ENCODE measurements at regions not wholly inside any gene's neighbourhood (a gene's known extent, or its start where the extent isn't known, plus 50 kb on each side); places are given as distances from the start of the nearest gene placed in this dataset.
"Not testable (repeated sequence)": the region's sequence is repeated elsewhere in the genome, so short reads cannot be mapped to it uniquely, and the experiment has no call there.

GRCh38 chr5:44756097-44756496 lies 52.6 kb upstream of the MRPS30 start:
- not testable (repeated sequence) for H3K36me3 Mint-ChIP-seq (ENCODE audit: low read depth); H3K4me3 Mint-ChIP-seq; H3K27me3 Mint-ChIP-seq (ENCODE audit: insufficient read depth); DNase-seq; H3K27ac Mint-ChIP-seq; H3K4me1 Mint-ChIP-seq (ENCODE audit: low read depth)
- peaks cover 16% of the 10 kb centered on the region; the same call in 1 of the 2 replicates for H3K9me3 Mint-ChIP-seq

DNA sequence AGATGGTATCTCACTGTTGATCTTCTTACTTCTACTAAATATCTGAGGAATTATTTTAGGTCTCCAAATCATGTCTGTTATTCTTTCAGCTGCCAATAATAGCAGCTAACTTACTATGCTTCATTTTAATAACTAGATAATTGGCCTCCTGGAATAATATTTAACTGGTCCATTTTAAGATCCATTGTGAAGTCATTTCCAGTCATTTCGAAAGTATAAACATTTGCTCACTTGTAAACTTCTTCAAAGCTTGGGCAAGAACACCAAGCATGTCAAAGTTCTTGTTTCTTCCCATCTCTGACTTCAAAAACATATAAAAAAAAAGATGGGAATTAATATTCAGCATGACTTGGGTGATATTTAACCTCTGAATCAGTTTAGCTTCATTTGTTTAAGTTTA lies 61.4 kb upstream of the MRPS30 start:
- Mint-ChIP-seq H3K4me1 (ENCODE audit: low read depth) (no peaks in the 10 kb centered on the region), H3K36me3 (ENCODE audit: low read depth) (no peaks in the 10 kb centered on the region), H3K27me3 (ENCODE audit: insufficient read depth) (no peaks in the 10 kb centered on the region), H3K27ac (no peak overlapping the region), H3K9me3 (peaks cover 13% of the 10 kb centered on the region), H3K4me3 (no peak overlapping the region)
- DNase-seq = no peak
- TF ChIP-seq, protein P1, sequence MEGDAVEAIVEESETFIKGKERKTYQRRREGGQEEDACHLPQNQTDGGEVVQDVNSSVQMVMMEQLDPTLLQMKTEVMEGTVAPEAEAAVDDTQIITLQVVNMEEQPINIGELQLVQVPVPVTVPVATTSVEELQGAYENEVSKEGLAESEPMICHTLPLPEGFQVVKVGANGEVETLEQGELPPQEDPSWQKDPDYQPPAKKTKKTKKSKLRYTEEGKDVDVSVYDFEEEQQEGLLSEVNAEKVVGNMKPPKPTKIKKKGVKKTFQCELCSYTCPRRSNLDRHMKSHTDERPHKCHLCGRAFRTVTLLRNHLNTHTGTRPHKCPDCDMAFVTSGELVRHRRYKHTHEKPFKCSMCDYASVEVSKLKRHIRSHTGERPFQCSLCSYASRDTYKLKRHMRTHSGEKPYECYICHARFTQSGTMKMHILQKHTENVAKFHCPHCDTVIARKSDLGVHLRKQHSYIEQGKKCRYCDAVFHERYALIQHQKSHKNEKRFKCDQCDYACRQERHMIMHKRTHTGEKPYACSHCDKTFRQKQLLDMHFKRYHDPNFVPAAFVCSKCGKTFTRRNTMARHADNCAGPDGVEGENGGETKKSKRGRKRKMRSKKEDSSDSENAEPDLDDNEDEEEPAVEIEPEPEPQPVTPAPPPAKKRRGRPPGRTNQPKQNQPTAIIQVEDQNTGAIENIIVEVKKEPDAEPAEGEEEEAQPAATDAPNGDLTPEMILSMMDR (IDR thresholded peaks at IDR 0.05) = no peak

GRCh38 chr5:44740660-44741059 lies 68.1 kb upstream of the MRPS30 start:
- Mint-ChIP-seq H3K27ac (no peak overlapping the region), H3K27me3 (ENCODE audit: insufficient read depth) (no peaks in the 10 kb centered on the region)
- TF ChIP-seq, protein P1 (IDR thresholded peaks at IDR 0.05) = no peak

GRCh38 chr5:44729536-44729935 lies 79.2 kb upstream of the MRPS30 start:
- no peak overlapping the region for H3K4me3 Mint-ChIP-seq
- no peaks in the 10 kb centered on the region for H3K27me3 Mint-ChIP-seq (ENCODE audit: insufficient read depth)
- H3K36me3 Mint-ChIP-seq (ENCODE audit: low read depth) = no peaks in the 10 kb centered on the region
- no peaks in the 10 kb centered on the region for H3K4me1 Mint-ChIP-seq (ENCODE audit: low read depth)
- no peak for DNase-seq
- TF ChIP-seq, protein P1 (IDR thresholded peaks at IDR 0.05) = no peak
- peaks cover 10% of the 10 kb centered on the region; the same call in 1 of the 2 replicates for H3K9me3 Mint-ChIP-seq
- no peak overlapping the region for H3K27ac Mint-ChIP-seq

More at GRCh38 chr5:44740660-44741059, 68.1 kb upstream of the MRPS30 start:
- no peaks in the 10 kb centered on the region for H3K36me3 Mint-ChIP-seq (ENCODE audit: low read depth)
- no peak overlapping the region for H3K4me3 Mint-ChIP-seq
- no peaks in the 10 kb centered on the region for H3K4me1 Mint-ChIP-seq (ENCODE audit: low read depth)
- no peaks in the 10 kb centered on the region for H3K9me3 Mint-ChIP-seq
- DNase-seq = no peak

DNA sequence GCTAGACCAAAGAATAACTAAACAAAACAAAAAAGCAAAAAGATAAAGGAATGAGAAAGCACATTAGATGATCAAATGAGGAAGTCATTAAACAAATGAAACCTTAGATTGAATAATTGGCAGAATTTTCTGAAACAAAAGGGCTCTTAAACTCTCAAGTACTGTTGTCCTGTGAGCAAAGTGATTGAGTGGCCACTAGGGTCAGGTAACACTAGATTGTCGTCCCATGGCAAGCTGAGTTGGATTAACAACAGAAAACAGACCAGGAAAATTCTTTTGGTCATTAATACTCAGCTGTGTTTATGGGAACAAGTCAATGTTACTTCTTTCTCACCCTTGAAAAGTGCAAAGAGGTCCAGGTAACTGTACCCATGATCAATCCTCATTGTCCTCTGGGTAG lies 81.6 kb upstream of the MRPS30 start:
- H3K9me3 Mint-ChIP-seq = peaks cover 11% of the 10 kb centered on the region; the same call in 1 of the 2 replicates
- TF ChIP-seq, protein P1 (IDR thresholded peaks at IDR 0.05) = no peak
- H3K27ac Mint-ChIP-seq = no peak overlapping the region
- no peak overlapping the region for H3K4me3 Mint-ChIP-seq
- no peak for DNase-seq
- no peaks in the 10 kb centered on the region for H3K4me1 Mint-ChIP-seq (ENCODE audit: low read depth)
- no peaks in the 10 kb centered on the region for H3K27me3 Mint-ChIP-seq (ENCODE audit: insufficient read depth)
- no peaks in the 10 kb centered on the region for H3K36me3 Mint-ChIP-seq (ENCODE audit: low read depth)

GRCh38 chr5:44719856-44720255 lies 88.9 kb upstream of the MRPS30 start:
- no peak overlapping the region for H3K4me3 Mint-ChIP-seq
- no peak for DNase-seq

More at GRCh38 chr5:44719856-44720255, 88.9 kb upstream of the MRPS30 start:
- H3K27me3 Mint-ChIP-seq (ENCODE audit: insufficient read depth) = no peaks in the 10 kb centered on the region; the same call in 1 of the 2 replicates
- TF ChIP-seq, protein P1 (IDR thresholded peaks at IDR 0.05) = no peak
- peaks cover 12% of the 10 kb centered on the region for H3K9me3 Mint-ChIP-seq
- no peaks in the 10 kb centered on the region for H3K4me1 Mint-ChIP-seq (ENCODE audit: low read depth)
- H3K27ac Mint-ChIP-seq = no peak overlapping the region
- H3K36me3 Mint-ChIP-seq (ENCODE audit: low read depth) = no peaks in the 10 kb centered on the region

All from HFFc6 (cell line).